ENCODE measurements at regions not wholly inside any gene's neighbourhood (a gene's known extent, or its start where the extent isn't known, plus 50 kb on each side); places are given as distances from the start of the nearest gene placed in this dataset.

DNA sequence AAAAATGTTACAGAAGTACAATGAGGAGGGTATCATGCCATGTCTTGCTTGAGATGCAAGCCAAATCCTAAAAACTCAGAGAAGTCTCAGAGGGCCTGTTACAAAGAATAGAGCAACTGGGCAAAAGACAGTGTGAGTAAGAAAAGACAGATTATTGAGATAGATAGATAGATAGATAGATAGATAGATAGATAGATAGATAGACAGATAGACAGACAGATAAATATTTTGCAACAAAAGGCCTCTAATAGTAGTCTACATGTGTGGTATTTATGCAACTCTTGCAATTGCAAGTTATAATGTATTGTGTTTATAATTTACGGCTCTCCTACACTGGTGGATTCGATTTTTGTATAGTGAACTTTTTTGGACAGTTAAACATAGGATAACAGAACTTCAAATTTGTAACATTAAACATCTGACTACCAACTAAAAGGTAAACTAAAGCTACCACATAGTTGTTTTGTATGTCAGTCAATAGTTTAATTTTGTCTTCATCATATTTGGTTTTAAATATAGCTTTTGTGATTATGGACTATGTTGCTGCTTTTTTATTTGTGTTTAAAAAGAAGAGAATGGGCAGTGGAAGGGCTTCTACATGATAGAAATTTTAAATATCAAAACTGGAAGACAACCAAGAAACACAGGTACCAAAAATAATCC, 740.7 kb upstream of the LRRTM4 start:
- Mint-ChIP-seq H3K36me3 (ENCODE audit: unreplicated experiment) (no peaks in the 10 kb centered on the region), H3K27ac (ENCODE audit: unreplicated experiment) (no peak overlapping the region), H3K27me3 (ENCODE audit: unreplicated experiment) (no peaks in the 10 kb centered on the region), H3K4me3 (ENCODE audit: unreplicated experiment) (no peak overlapping the region), H3K4me1 (ENCODE audit: low read depth, unreplicated experiment) (peaks cover 7% of the 10 kb centered on the region), H3K9me3 (ENCODE audit: unreplicated experiment) (no peaks in the 10 kb centered on the region)
- TF ChIP-seq, protein P1, sequence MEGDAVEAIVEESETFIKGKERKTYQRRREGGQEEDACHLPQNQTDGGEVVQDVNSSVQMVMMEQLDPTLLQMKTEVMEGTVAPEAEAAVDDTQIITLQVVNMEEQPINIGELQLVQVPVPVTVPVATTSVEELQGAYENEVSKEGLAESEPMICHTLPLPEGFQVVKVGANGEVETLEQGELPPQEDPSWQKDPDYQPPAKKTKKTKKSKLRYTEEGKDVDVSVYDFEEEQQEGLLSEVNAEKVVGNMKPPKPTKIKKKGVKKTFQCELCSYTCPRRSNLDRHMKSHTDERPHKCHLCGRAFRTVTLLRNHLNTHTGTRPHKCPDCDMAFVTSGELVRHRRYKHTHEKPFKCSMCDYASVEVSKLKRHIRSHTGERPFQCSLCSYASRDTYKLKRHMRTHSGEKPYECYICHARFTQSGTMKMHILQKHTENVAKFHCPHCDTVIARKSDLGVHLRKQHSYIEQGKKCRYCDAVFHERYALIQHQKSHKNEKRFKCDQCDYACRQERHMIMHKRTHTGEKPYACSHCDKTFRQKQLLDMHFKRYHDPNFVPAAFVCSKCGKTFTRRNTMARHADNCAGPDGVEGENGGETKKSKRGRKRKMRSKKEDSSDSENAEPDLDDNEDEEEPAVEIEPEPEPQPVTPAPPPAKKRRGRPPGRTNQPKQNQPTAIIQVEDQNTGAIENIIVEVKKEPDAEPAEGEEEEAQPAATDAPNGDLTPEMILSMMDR (IDR thresholded peaks at IDR 0.05; ENCODE audit: partially characterized antibody, unreplicated experiment) = no peak
- no peak for DNase-seq

DNA sequence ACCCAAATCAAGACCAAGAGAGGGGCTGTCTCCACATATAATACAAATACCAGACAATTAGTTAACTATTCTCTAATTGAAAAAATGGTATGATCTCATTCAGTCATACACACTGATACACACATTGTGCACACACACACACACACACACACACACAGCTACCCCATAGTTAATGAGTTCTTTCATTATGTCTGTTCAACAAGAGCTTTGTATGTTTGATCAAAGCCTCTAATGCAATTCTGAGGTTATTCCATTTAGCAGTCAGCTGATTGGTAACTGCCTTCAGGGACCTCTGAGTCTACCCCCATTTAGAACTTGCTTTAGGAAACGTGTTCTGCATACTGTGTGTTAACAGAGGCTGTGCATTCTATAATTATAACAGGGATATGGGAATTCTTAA, 741.4 kb upstream of the LRRTM4 start:
- no peaks in the 10 kb centered on the region for H3K9me3 Mint-ChIP-seq (ENCODE audit: unreplicated experiment)
- H3K27me3 Mint-ChIP-seq (ENCODE audit: unreplicated experiment) = no peaks in the 10 kb centered on the region
- no peaks in the 10 kb centered on the region for H3K36me3 Mint-ChIP-seq (ENCODE audit: unreplicated experiment)
- peaks cover 7% of the 10 kb centered on the region for H3K4me1 Mint-ChIP-seq (ENCODE audit: low read depth, unreplicated experiment)
- DNase-seq = peak; percentile 20
- TF ChIP-seq, protein P1 (IDR thresholded peaks at IDR 0.05; ENCODE audit: partially characterized antibody, unreplicated experiment) = no peak
- no peak overlapping the region for H3K27ac Mint-ChIP-seq (ENCODE audit: unreplicated experiment)
- no peak overlapping the region for H3K4me3 Mint-ChIP-seq (ENCODE audit: unreplicated experiment)

- Mint-ChIP-seq H3K4me1 (ENCODE audit: low read depth, unreplicated experiment) (peaks cover 7% of the 10 kb centered on the region), H3K9me3 (ENCODE audit: unreplicated experiment) (no peaks in the 10 kb centered on the region), H3K4me3 (ENCODE audit: unreplicated experiment) (no peak overlapping the region), H3K27me3 (ENCODE audit: unreplicated experiment) (no peaks in the 10 kb centered on the region), H3K36me3 (ENCODE audit: unreplicated experiment) (no peaks in the 10 kb centered on the region), H3K27ac (ENCODE audit: unreplicated experiment) (no peak overlapping the region)
- no peak for DNase-seq
- TF ChIP-seq, protein P1 (IDR thresholded peaks at IDR 0.05; ENCODE audit: partially characterized antibody, unreplicated experiment) = no peak
Observed at GRCh38 chr2:78264130-78264529, 742.0 kb upstream of the LRRTM4 start.

- TF ChIP-seq, protein P1 (IDR thresholded peaks at IDR 0.05; ENCODE audit: partially characterized antibody, unreplicated experiment) = no peak
- Mint-ChIP-seq H3K4me3 (ENCODE audit: unreplicated experiment) (no peak overlapping the region), H3K27me3 (ENCODE audit: unreplicated experiment) (no peaks in the 10 kb centered on the region), H3K9me3 (ENCODE audit: unreplicated experiment) (no peaks in the 10 kb centered on the region), H3K36me3 (ENCODE audit: unreplicated experiment) (peaks cover 4% of the 10 kb centered on the region), H3K4me1 (ENCODE audit: low read depth, unreplicated experiment) (no peaks in the 10 kb centered on the region), H3K27ac (ENCODE audit: unreplicated experiment) (no peak overlapping the region)
- DNase-seq = no peak
Observed at GRCh38 chr2:78281164-78281563, 744.3 kb upstream of the REG3G start.

DNA sequence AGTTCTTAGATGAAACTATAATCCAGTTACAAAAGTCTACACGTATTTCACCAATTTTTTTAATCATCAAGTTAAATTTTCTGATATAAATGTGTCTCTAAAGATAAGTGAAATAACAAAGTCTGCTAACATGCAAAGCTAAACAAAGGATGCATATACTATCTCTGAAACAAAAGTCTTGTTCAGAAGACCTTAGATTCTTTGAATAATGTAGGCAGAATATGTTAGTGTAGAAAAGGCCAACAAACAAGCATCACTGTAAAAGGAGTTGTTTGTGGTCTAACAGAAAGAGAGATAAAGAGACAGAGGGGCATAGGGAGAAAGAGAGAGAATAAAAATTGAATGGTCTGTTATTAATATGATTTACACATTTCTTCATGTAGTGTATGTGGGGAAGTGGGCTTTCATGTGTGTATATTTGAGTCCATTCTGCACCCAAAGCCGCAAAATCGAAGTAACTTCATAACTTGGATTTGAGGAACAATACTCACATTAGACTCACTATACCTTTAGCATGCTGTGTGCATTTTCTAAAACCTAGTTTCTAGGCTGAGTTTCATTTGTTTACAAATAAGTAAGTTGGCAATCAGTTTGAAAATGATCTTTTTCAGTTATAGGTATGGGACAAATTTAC, 734.8 kb upstream of the REG3G start:
- Mint-ChIP-seq H3K4me3 (ENCODE audit: unreplicated experiment) (no peak overlapping the region), H3K27me3 (ENCODE audit: unreplicated experiment) (no peaks in the 10 kb centered on the region), H3K27ac (ENCODE audit: unreplicated experiment) (no peak overlapping the region), H3K9me3 (ENCODE audit: unreplicated experiment) (no peaks in the 10 kb centered on the region), H3K36me3 (ENCODE audit: unreplicated experiment) (no peaks in the 10 kb centered on the region), H3K4me1 (ENCODE audit: low read depth, unreplicated experiment) (peaks cover 2% of the 10 kb centered on the region)
- TF ChIP-seq, protein P1 (IDR thresholded peaks at IDR 0.05; ENCODE audit: partially characterized antibody, unreplicated experiment) = no peak
- DNase-seq = no peak
